ENCODE measurements at regions not wholly inside any gene's neighbourhood (a gene's known extent, or its start where the extent isn't known, plus 50 kb on each side); places are given as distances from the start of the nearest gene placed in this dataset.

- intact Hi-C loops (cut with DNase I), result no loop called here
- Histone ChIP-seq H3K4me3 (no peak overlapping the region), H3K27ac (no peak overlapping the region), H3K27me3 (no peaks in the 10 kb centered on the region), H3K36me3 (no peaks in the 10 kb centered on the region), H3K4me1 (ENCODE audit: insufficient read depth) (no peaks in the 10 kb centered on the region), H3K9me3 (no peaks in the 10 kb centered on the region)
- no peak for DNase-seq
- WGBS, 3 donors, result 54 to 73% (median 56%) methylated on average over 2 of the region's 2 CpGs
- no peak for TF ChIP-seq EP300 (IDR thresholded peaks at IDR 0.05)
- TF ChIP-seq POLR2A (IDR thresholded peaks at IDR 0.05), result no peak
- TF ChIP-seq, protein P1, sequence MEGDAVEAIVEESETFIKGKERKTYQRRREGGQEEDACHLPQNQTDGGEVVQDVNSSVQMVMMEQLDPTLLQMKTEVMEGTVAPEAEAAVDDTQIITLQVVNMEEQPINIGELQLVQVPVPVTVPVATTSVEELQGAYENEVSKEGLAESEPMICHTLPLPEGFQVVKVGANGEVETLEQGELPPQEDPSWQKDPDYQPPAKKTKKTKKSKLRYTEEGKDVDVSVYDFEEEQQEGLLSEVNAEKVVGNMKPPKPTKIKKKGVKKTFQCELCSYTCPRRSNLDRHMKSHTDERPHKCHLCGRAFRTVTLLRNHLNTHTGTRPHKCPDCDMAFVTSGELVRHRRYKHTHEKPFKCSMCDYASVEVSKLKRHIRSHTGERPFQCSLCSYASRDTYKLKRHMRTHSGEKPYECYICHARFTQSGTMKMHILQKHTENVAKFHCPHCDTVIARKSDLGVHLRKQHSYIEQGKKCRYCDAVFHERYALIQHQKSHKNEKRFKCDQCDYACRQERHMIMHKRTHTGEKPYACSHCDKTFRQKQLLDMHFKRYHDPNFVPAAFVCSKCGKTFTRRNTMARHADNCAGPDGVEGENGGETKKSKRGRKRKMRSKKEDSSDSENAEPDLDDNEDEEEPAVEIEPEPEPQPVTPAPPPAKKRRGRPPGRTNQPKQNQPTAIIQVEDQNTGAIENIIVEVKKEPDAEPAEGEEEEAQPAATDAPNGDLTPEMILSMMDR (IDR thresholded peaks at IDR 0.05), result no peak
Observed at GRCh38 chr5:60448600-60448999, 251.4 kb downstream of the DEPDC1B start.

DNA sequence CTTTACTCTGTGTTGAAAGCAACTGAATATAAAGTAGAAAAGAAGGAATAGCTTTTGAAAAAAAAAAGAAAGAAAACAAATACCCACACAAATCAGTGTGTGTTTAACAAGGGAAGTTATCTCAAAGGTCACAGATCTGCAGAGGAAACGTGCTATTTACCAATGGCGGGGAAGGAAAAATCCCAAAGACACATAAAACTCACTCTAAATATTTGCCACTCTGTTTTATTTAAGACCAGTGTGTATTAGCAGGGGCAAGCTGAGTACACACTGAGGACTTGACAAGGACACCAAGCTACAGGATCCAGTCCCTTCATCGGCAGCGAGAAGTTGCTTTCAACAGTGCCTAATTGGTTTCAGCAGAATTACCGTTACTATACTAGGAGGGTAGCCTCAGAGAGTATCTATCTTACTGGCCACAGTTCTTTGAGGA lies 252.5 kb downstream of the DEPDC1B start:
- intact Hi-C loops (cut with DNase I), result no loop called here
- 74 to 80% (median 78%) methylated on average over 5 of the region's 5 CpGs for WGBS, 3 donors
- H3K4me3 ChIP-seq, result no peak overlapping the region
- DNase-seq, result no peak
- H3K27ac ChIP-seq, result no peak overlapping the region
- TF ChIP-seq POLR2A (IDR thresholded peaks at IDR 0.05), result no peak
- no peak for TF ChIP-seq EP300 (IDR thresholded peaks at IDR 0.05)
- TF ChIP-seq, protein P1 (IDR thresholded peaks at IDR 0.05), result no peak
- no peaks in the 10 kb centered on the region for H3K27me3 ChIP-seq
- H3K36me3 ChIP-seq, result no peaks in the 10 kb centered on the region
- H3K9me3 ChIP-seq, result no peaks in the 10 kb centered on the region
- no peaks in the 10 kb centered on the region for H3K4me1 ChIP-seq (ENCODE audit: insufficient read depth)

- DNase-seq, result no peak
- intact Hi-C loops (cut with DNase I), result no loop called here
Observed at GRCh38 chr5:60446917-60447316, 253.0 kb downstream of the DEPDC1B start.

GRCh38 chr5:60445921-60446320 lies 254.0 kb downstream of the DEPDC1B start:
- DNase-seq, result no peak
- no peaks in the 10 kb centered on the region for H3K4me1 ChIP-seq (ENCODE audit: insufficient read depth)
- H3K27me3 ChIP-seq, result no peaks in the 10 kb centered on the region
- H3K4me3 ChIP-seq, result no peak overlapping the region
- intact Hi-C loops (cut with DNase I), result no loop called here
- no peaks in the 10 kb centered on the region for H3K9me3 ChIP-seq
- TF ChIP-seq POLR2A (IDR thresholded peaks at IDR 0.05) (no peak), EP300 (IDR thresholded peaks at IDR 0.05) (no peak)
- TF ChIP-seq, protein P1 (IDR thresholded peaks at IDR 0.05), result no peak
- H3K36me3 ChIP-seq, result no peaks in the 10 kb centered on the region
- no peak overlapping the region for H3K27ac ChIP-seq
- 7 to 27% (median 25%) methylated on average over 1 of the region's 1 CpG for WGBS, 3 donors

More at GRCh38 chr5:60446917-60447316, 253.0 kb downstream of the DEPDC1B start:
- TF ChIP-seq EP300 (IDR thresholded peaks at IDR 0.05), result no peak
- TF ChIP-seq, protein P1 (IDR thresholded peaks at IDR 0.05), result no peak
- TF ChIP-seq POLR2A (IDR thresholded peaks at IDR 0.05), result no peak
- Histone ChIP-seq H3K36me3 (no peaks in the 10 kb centered on the region), H3K9me3 (no peaks in the 10 kb centered on the region), H3K27ac (no peak overlapping the region), H3K4me3 (no peak overlapping the region), H3K27me3 (no peaks in the 10 kb centered on the region), H3K4me1 (ENCODE audit: insufficient read depth) (no peaks in the 10 kb centered on the region)
- WGBS, 3 donors, result 68 to 75% (median 72%) methylated on average over 3 of the region's 3 CpGs

- H3K4me1 ChIP-seq (ENCODE audit: insufficient read depth), result no peaks in the 10 kb centered on the region
- H3K9me3 ChIP-seq, result no peaks in the 10 kb centered on the region
- TF ChIP-seq, protein P1 (IDR thresholded peaks at IDR 0.05), result no peak
- TF ChIP-seq EP300 (IDR thresholded peaks at IDR 0.05) (no peak), POLR2A (IDR thresholded peaks at IDR 0.05) (no peak)
- no peak overlapping the region for H3K27ac ChIP-seq
- no peak overlapping the region for H3K4me3 ChIP-seq
- intact Hi-C loops (cut with DNase I), result no loop called here
- no peaks in the 10 kb centered on the region for H3K27me3 ChIP-seq
- DNase-seq, result no peak
- no peaks in the 10 kb centered on the region for H3K36me3 ChIP-seq
Observed at GRCh38 chr5:60445427-60445826, 254.5 kb downstream of the DEPDC1B start.
